Aorta (tissue), 5 donors: ENCODE measurements at regions not wholly inside any gene's neighbourhood (a gene's known extent, or its start where the extent isn't known, plus 50 kb on each side); places are given as distances from the start of the nearest gene placed in this dataset.
"Not testable (repeated sequence)": the region's sequence is repeated elsewhere in the genome, so short reads cannot be mapped to it uniquely, and the experiment has no call there.

Source experiments
- ATAC-seq: fragments of 200-7000 bp; cut with Tn5 transposase; one replicate; pipeline ENCODE4 v1.9.1; 2022; ENCODE audit warnings: moderate library complexity; ENCODE audit not compliant: low FRiP score
- DNase-seq, 2 donors: peaks; one replicate each; pipeline ENCODE4 v3.0.0-alpha.2; 2020
- H3K27ac ChIP-seq, 2 donors: one replicate each; pipeline ENCODE4 v1.5.1; 2013; ENCODE audit warnings: low read length in 2 of 2, mild to moderate bottlenecking in 2 of 2, moderate library complexity in 2 of 2, control low read depth in 1 of 2, inconsistent platforms in 1 of 2, low read depth in 1 of 2
- H3K27me3 ChIP-seq, 2 donors: one replicate each; pipeline ENCODE4 v1.6.1; 2013; ENCODE audit warnings: control low read depth in 1 of 2, low read length in 1 of 2, mild to moderate bottlenecking in 1 of 2, moderate library complexity in 1 of 2; ENCODE audit not compliant: insufficient read depth in 2 of 2, control insufficient read depth in 1 of 2
- H3K36me3 ChIP-seq, 2 donors: one replicate each; pipeline ENCODE4 v1.6.1; 2013; ENCODE audit warnings: control low read depth in 1 of 2, low read length in 1 of 2, mild to moderate bottlenecking in 1 of 2; ENCODE audit not compliant: insufficient read depth in 2 of 2, control insufficient read depth in 1 of 2
- H3K4me1 ChIP-seq, 2 donors: one replicate each; pipeline ENCODE4 v1.6.1; 2013; ENCODE audit warnings: low read length in 2 of 2, control low read depth in 1 of 2, mild to moderate bottlenecking in 1 of 2, moderate library complexity in 1 of 2; ENCODE audit not compliant: insufficient read depth in 2 of 2, control insufficient read depth in 1 of 2
- H3K4me3 ChIP-seq, 2 donors: one replicate each; pipeline ENCODE4 v1.5.1; 2013; ENCODE audit warnings: low read length in 2 of 2, control low read depth in 1 of 2, mild to moderate bottlenecking in 1 of 2
- H3K9me3 ChIP-seq: one replicate; pipeline ENCODE4 v1.6.1; 2013; ENCODE audit warnings: mild to moderate bottlenecking, low read length; ENCODE audit not compliant: control insufficient read depth
- WGBS, 2 donors: extraction: QIAGEN DNeasy Blood & Tissue Kit; methylation state at CpG; one replicate each; pipeline ENCODE4 v1.1.7; 2013; 5-methylcytosine and 5-hydroxymethylcytosine counted together
- intact Hi-C, 2 donors: fragments of 100-400 bp; cut with DNase I; formaldehyde crosslinking; loops; one replicate each; pipeline versions ENCODE4 v1.14.2 to v1.15.0; 2022
- donor health status: healthy with polysubstance abuse.
- donor health status: Bipolar disorder and iron deficiency.
- donor health status: DM: no; HTN: no; CAD: no.
- donor health status: DM: no; HTN: no; CAD: no.
- donor health status: DM: yes; HTN: yes; CAD: no.

- Histone ChIP-seq H3K9me3 (no peaks in the 10 kb centered on the region), H3K27ac (no peak overlapping the region), H3K27me3 (no peaks in the 10 kb centered on the region), H3K36me3 (no peaks in the 10 kb centered on the region), H3K4me1 (no peaks in the 10 kb centered on the region), H3K4me3 (no peak overlapping the region)
- WGBS, 2 donors, result 41 to 45% methylated on average over 2 of the region's 2 CpGs
- intact Hi-C loops, result no loop called here
- ATAC-seq, result no peak
- no peak for DNase-seq
These were observed 402.4 kb downstream of the AGTPBP1 start for GRCh38 chr9:85339338-85339737.

GRCh38 chr9:85334228-85334627 lies 407.5 kb downstream of the AGTPBP1 start:
- H3K27ac ChIP-seq, result no peak overlapping the region
- no peaks in the 10 kb centered on the region for H3K9me3 ChIP-seq
- H3K4me3 ChIP-seq, result no peak overlapping the region
- no peak for ATAC-seq
- DNase-seq, result no peak
- no peaks in the 10 kb centered on the region for H3K27me3 ChIP-seq
- H3K4me1 ChIP-seq, result no peaks in the 10 kb centered on the region
- 74 to 92% methylated on average over 2 of the region's 2 CpGs for WGBS, 2 donors
- no peaks in the 10 kb centered on the region for H3K36me3 ChIP-seq
- intact Hi-C loops, result no loop called here

- no peak overlapping the region for H3K4me3 ChIP-seq
- ATAC-seq (no peak), DNase-seq (no peak)
- no peaks in the 10 kb centered on the region for H3K9me3 ChIP-seq
- WGBS, 2 donors, result 77 to 92% methylated on average over 4 of the region's 4 CpGs
- no peak overlapping the region for H3K27ac ChIP-seq
- H3K4me1 ChIP-seq, result no peaks in the 10 kb centered on the region
- intact Hi-C loops, result no loop called here
- H3K27me3 ChIP-seq, result no peaks in the 10 kb centered on the region
- H3K36me3 ChIP-seq, result no peaks in the 10 kb centered on the region
These were observed 409.3 kb downstream of the AGTPBP1 start for GRCh38 chr9:85332487-85332886.

- DNase-seq (no peak), ATAC-seq (no peak)
- intact Hi-C loops, result no loop called here
- no peaks in the 10 kb centered on the region for H3K36me3 ChIP-seq
- no peaks in the 10 kb centered on the region for H3K9me3 ChIP-seq
- H3K27ac ChIP-seq, result no peak overlapping the region
- H3K4me3 ChIP-seq, result no peak overlapping the region
- WGBS, 2 donors, result 19 to 23% methylated on average over 1 of the region's 1 CpG
- no peaks in the 10 kb centered on the region for H3K4me1 ChIP-seq
- no peaks in the 10 kb centered on the region for H3K27me3 ChIP-seq
These were observed 410.1 kb downstream of the AGTPBP1 start for GRCh38 chr9:85331626-85332025.

GRCh38 chr9:85322592-85322991 lies 419.2 kb downstream of the AGTPBP1 start:
- H3K27ac ChIP-seq, result no peak overlapping the region
- intact Hi-C loops, result no loop called here
- H3K36me3 ChIP-seq, result no peaks in the 10 kb centered on the region
- H3K4me1 ChIP-seq, result no peaks in the 10 kb centered on the region
- H3K27me3 ChIP-seq, result no peaks in the 10 kb centered on the region
- 69 to 84% methylated on average over 4 of the region's 4 CpGs for WGBS, 2 donors
- ATAC-seq (no peak), DNase-seq (no peak)
- no peaks in the 10 kb centered on the region for H3K9me3 ChIP-seq
- no peak overlapping the region for H3K4me3 ChIP-seq

GRCh38 chr9:85321561-85321960 lies 420.2 kb downstream of the AGTPBP1 start:
- Histone ChIP-seq H3K27me3 (no peaks in the 10 kb centered on the region), H3K27ac (no peak overlapping the region), H3K36me3 (no peaks in the 10 kb centered on the region), H3K9me3 (no peaks in the 10 kb centered on the region), H3K4me3 (no peak overlapping the region), H3K4me1 (no peaks in the 10 kb centered on the region)
- no peak for ATAC-seq
- WGBS, 2 donors, result 80% methylated on average over 5 of the region's 5 CpGs
- intact Hi-C loops, result no loop called here
- no peak for DNase-seq

GRCh38 chr9:85319936-85320656 lies 421.7 kb downstream of the AGTPBP1 start:
- Histone ChIP-seq H3K9me3 (no peaks in the 10 kb centered on the region), H3K27ac (no peak overlapping the region), H3K4me3 (no peak overlapping the region), H3K4me1 (no peaks in the 10 kb centered on the region), H3K36me3 (no peaks in the 10 kb centered on the region), H3K27me3 (no peaks in the 10 kb centered on the region)
- DNase-seq, result no peak
- ATAC-seq, result no peak
- 96% methylated on average over 2 of the region's 2 CpGs for WGBS, 2 donors
- intact Hi-C loops, result no loop called here

- ATAC-seq, H3K36me3 ChIP-seq, H3K4me3 ChIP-seq, intact Hi-C loops, H3K27ac ChIP-seq, DNase-seq, H3K4me1 ChIP-seq, H3K9me3 ChIP-seq, H3K27me3 ChIP-seq: not testable (repeated sequence)
- WGBS, 2 donors, result 81 to 84% methylated on average over 2 of the region's 2 CpGs
These were observed 426.2 kb downstream of the AGTPBP1 start for GRCh38 chr9:85315535-85315934.

GRCh38 chr9:85310573-85310972 lies 431.2 kb downstream of the AGTPBP1 start:
- no peaks in the 10 kb centered on the region for H3K4me1 ChIP-seq
- DNase-seq (no peak), ATAC-seq (no peak)
- H3K36me3 ChIP-seq, result no peaks in the 10 kb centered on the region
- no peak overlapping the region for H3K4me3 ChIP-seq
- intact Hi-C loops, result no loop called here
- H3K27ac ChIP-seq, result no peak overlapping the region
- no peaks in the 10 kb centered on the region for H3K27me3 ChIP-seq
- H3K9me3 ChIP-seq, result peaks cover 7% of the 10 kb centered on the region
